RWPE1 (cell line): ENCODE measurements at regions not wholly inside any gene's neighbourhood (a gene's known extent, or its start where the extent isn't known, plus 50 kb on each side); places are given as distances from the start of the nearest gene placed in this dataset.

Experiments
- CTCF ChIA-PET: fragments of 350-600 bp; sonication (Branson Sonifier 250); formaldehyde crosslinking; extraction: SDS; loops from one replicate; lab custom pipeline; 2021; lab: Yijun Ruan, JAX
- POLR2A ChIA-PET: fragments of 400-600 bp; formaldehyde crosslinking; extraction: SDS; loops from one replicate; lab custom pipeline; 2020; ENCODE audit warnings: antibody characterized with exemption; ENCODE audit not compliant: low non-redundant PET; lab: Yijun Ruan, JAX
- DNase-seq: peaks from one replicate; pipeline ENCODE4 v3.0.0; 2012; ENCODE audit warnings: low spot score
- H3K27ac ChIP-seq: fragments of 450-650 bp; 2 replicates; pipeline ENCODE4 v1.5.1; 2017
- TF ChIP-seq, protein P1 (sequence below): fragments of 450-650 bp; conservative IDR thresholded peaks from 2 replicates; pipeline ENCODE4 v1.5.1; 2017; ENCODE audit warnings: low read depth, mild to moderate bottlenecking

DNA sequence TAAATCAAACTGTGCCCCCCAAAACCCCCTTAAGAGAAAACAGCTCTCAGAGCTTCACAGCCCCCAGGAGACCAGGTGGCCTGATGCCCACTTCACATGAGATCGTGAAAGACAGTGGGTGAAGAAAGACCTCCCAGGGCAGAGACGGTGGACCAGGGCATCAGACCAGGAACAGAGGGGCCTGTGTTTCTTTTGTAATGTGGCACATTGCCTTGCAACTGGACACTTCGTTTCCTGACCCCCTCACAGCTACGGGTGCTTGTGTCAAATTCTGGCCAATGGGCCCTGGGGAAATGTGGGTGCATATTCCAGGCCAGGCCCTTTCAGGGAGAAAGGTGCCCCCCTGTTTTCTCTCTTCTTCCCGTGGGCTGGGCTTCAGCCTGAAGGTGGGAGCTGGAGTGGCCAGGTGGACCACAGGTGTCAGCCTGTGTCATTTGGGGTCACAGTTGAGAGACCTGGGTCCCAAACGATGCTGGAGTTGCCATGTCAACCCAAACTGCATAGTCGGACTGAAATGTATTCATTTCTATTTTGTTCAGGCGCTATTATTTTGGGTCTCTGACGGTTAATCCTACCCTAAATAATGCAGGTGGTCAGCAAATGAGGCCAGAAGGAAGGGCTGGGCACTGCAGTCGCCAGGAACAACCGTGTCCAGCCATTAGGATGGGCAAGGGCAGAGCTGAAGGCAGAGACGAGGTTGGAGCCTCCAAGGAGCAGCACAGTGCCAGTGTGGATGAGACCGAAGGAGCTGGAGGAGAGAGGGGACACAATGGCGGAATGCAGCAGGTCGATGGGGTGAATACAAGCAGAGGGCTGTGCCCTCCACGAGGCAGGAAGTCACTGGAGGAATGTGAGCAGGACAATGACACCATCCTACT is 338.2 kb downstream of the EIPR1 start:
- no peak for DNase-seq
- H3K27ac ChIP-seq: no peak overlapping the region
- TF ChIP-seq, protein P1, sequence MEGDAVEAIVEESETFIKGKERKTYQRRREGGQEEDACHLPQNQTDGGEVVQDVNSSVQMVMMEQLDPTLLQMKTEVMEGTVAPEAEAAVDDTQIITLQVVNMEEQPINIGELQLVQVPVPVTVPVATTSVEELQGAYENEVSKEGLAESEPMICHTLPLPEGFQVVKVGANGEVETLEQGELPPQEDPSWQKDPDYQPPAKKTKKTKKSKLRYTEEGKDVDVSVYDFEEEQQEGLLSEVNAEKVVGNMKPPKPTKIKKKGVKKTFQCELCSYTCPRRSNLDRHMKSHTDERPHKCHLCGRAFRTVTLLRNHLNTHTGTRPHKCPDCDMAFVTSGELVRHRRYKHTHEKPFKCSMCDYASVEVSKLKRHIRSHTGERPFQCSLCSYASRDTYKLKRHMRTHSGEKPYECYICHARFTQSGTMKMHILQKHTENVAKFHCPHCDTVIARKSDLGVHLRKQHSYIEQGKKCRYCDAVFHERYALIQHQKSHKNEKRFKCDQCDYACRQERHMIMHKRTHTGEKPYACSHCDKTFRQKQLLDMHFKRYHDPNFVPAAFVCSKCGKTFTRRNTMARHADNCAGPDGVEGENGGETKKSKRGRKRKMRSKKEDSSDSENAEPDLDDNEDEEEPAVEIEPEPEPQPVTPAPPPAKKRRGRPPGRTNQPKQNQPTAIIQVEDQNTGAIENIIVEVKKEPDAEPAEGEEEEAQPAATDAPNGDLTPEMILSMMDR: no peak
- CTCF ChIA-PET: no interaction called here
- POLR2A ChIA-PET: no interaction called here

DNA sequence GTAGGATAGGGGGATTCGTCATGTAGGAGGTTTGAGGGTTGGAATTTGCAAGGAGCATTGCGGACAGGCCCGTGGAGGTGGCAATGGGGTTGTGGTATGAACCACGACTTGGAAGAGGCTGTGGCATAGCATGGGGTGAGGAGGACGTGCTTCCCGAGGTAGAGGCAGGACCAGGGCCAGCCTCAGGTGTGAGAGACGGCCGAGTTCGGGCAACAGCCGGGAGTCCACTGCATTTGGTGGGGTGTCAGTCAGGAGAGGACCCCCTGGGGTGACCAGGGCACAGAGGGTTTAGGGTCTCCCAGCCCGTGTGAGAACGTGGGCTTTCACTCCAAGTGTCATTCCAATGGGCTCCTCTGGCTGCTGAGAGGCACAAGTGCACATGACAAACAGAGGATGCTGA is 339.0 kb downstream of the EIPR1 start:
- no peak overlapping the region for H3K27ac ChIP-seq

DNA sequence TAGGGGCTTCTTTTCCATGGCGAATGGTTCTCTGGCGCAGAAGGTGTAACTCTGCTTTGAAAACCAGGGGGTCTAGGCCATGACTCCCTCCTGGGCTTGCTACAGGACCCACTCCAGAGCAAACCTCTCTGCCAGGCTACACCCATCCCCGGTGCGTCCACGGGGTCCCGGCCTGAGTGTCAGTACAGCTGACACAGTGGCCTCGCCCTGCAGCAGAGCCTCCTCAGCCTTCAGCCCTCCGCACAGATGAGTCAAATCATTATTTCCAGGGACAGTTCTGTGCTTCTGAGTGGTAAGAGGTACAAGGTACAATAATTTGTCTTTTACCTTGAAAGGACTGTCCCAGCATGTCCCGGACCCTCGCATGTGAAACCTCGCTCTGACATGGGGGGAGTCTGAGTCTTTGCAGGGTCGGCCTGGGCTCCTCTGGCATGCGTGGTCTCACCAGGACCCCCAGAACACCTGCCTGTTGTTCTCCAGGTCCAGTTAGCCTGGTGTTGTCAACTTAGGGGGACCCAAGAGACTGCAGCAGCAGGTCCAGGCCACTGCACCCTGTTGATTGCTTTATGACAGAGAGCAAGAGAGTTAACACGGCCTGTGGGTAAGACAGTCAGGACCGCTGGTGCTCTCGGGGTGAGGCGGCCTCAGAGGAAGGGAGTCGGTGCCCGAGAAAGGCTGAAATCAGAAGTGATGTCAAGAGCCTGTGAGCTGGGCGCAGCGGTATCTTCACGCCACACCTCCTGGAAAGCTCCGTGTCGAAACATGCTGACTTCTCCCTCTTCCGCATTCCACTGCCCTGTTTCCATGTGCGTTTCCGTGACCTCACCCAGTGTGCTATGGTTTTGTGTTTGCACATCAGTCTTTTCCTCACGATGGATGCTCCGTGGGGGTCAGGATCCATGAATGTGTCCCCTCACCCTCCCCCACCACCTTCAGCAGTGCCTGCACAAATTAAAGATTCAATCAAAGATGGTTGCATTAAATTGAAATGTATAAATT is 340.1 kb downstream of the EIPR1 start:
- ChIA-PET POLR2A (no interaction called here), CTCF (no interaction called here)
- no peak for DNase-seq
- H3K27ac ChIP-seq: no peak overlapping the region
- TF ChIP-seq, protein P1: no peak

More for the DNA sequence above, 339.0 kb downstream of the EIPR1 start:
- ChIA-PET POLR2A (no interaction called here), CTCF (no interaction called here)
- TF ChIP-seq, protein P1: no peak
- no peak for DNase-seq

DNA sequence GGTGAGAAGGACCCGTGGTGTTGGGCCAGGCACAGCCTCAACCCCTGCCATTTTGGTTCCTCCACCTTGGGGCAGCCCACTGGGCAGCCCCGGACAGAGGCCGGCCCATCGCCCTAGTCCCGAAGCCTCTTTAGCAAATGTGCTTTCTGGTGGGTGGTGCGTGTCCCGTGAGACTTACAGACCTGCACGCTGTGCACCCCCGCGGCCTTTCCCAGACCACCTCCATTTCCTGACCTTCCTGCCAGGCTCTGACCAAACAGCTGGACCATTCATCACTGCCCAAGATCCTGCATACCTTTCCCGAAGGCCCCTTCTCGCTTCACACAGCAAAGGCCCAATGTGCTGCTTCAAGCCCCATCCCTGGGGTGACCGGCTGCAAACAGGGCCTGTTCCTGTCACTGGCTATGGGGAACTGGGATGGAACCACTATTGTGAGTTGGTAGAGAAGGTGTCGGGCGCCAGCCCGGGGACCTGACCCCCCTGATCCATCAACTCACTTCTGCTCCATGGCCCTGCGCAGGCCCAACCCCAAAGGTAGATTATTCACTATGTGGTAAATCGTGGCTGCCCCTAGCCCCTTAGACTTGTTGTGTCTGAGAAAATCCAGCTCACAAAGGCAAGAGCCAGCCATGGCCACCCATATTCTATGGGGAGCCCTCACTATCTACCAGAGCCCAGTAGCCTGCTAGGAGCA is 341.0 kb downstream of the EIPR1 start:
- TF ChIP-seq, protein P1: no peak
- CTCF ChIA-PET: no interaction called here
- POLR2A ChIA-PET: no interaction called here
- DNase-seq: no peak
- H3K27ac ChIP-seq: no peak overlapping the region

DNA sequence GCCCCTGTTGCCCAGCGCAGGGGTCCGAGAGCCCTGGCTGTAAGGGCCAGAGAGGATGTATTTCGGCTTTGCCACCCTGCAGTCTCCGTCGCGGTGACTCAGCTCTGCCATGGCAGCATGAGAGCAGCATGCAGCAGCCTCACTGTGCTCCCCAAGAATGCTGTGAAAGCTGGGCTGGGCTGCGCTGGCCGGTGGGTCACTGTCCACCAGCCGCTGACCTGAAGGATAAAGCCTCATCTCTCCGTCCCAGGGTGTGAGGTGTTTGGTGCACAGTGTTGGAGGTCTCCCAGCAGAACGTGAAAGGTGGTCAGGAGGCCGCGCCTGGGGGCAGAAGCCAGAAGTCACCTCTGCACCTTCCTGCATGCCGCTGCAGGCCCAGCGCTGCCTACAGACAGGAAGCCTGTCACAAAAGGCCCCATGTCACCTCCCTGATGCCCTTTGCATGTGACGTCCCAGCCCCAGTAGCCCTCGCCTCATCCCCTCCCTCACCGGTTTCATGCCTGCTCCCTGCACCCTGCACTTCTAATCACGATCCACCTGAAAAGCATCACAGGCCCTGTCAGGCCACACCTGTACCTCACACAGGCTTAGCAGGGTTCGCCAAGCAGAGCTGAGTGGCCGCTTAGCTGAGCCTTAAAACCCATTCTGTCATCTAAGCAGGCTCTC is 342.1 kb downstream of the EIPR1 start:
- no peak for DNase-seq
- POLR2A ChIA-PET: no interaction called here
- TF ChIP-seq, protein P1: no peak
- CTCF ChIA-PET: no interaction called here
- H3K27ac ChIP-seq: no peak overlapping the region
